Stomach (tissue), 4 donors: ENCODE measurements at regions not wholly inside any gene's neighbourhood (a gene's known extent, or its start where the extent isn't known, plus 50 kb on each side); places are given as distances from the start of the nearest gene placed in this dataset.

Experiments
- EP300 ChIP-seq: sonication (generic); formaldehyde crosslinking; IDR thresholded peaks from one replicate; pipeline ENCODE4 v1.6.1; 2017; ENCODE audit warnings: antibody characterized with exemption
- POLR2A ChIP-seq, 4 donors: fragments of 450-650 bp; IDR thresholded peaks; one replicate each; pipeline ENCODE4 v1.6.1; 2016; ENCODE audit warnings: antibody characterized with exemption in 4 of 4, control low read depth in 2 of 4, mild to moderate bottlenecking in 1 of 4, moderate library complexity in 1 of 4
- TF ChIP-seq, protein P1 (sequence below), 7 experiments: fragments of 450-650 bp in 4 of 7; fragments of 200-600 bp in 3 of 7; sonication (generic) in 3 of 7; IDR thresholded peaks; one replicate each; pipeline ENCODE4 v1.5.1; 2016 to 2019; ENCODE audit warnings: antibody characterized with exemption in 7 of 7, control low read depth in 2 of 7, mild to moderate bottlenecking in 1 of 7

DNA sequence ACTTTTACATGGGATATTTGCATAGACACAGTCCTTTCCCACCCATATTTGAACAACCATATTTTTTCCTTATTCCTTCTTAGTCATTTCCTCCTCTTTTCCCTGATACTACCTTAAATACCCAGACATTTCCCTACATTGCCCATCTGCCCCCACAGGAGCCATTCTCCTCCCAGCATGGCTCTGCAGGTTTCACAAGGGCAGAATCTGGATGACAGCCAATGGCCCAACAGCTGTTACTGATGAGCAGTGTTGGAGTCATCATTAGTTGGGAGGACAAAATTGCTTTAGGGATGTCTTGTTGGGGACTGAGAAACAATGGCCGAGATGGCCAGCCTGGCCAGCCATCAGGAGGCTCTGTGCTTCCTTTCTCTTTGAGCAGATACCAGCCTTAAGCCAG, 209.5 kb downstream of the KLF5 start:
- TF ChIP-seq, protein P1, sequence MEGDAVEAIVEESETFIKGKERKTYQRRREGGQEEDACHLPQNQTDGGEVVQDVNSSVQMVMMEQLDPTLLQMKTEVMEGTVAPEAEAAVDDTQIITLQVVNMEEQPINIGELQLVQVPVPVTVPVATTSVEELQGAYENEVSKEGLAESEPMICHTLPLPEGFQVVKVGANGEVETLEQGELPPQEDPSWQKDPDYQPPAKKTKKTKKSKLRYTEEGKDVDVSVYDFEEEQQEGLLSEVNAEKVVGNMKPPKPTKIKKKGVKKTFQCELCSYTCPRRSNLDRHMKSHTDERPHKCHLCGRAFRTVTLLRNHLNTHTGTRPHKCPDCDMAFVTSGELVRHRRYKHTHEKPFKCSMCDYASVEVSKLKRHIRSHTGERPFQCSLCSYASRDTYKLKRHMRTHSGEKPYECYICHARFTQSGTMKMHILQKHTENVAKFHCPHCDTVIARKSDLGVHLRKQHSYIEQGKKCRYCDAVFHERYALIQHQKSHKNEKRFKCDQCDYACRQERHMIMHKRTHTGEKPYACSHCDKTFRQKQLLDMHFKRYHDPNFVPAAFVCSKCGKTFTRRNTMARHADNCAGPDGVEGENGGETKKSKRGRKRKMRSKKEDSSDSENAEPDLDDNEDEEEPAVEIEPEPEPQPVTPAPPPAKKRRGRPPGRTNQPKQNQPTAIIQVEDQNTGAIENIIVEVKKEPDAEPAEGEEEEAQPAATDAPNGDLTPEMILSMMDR (IDR thresholded peaks at IDR 0.05), result no peak
- no peak for TF ChIP-seq POLR2A (IDR thresholded peaks at IDR 0.05)
- TF ChIP-seq EP300, result no peak
